Choroid plexus epithelial cell (primary cell): ENCODE measurements at regions not wholly inside any gene's neighbourhood (a gene's known extent, or its start where the extent isn't known, plus 50 kb on each side); places are given as distances from the start of the nearest gene placed in this dataset.
"Not testable (repeated sequence)": the region's sequence is repeated elsewhere in the genome, so short reads cannot be mapped to it uniquely, and the experiment has no call there.

Experiments
- DNase-seq: peaks from one replicate; pipeline ENCODE4 v3.0.0-alpha.2; 2010; ENCODE audit warnings: low read depth
- H3K4me3 ChIP-seq: 2 replicates; pipeline ENCODE4 v1.5.1; 2011; ENCODE audit warnings: low read depth, mild to moderate bottlenecking, control low read depth, low read length, moderate library complexity
- TF ChIP-seq, protein P1 (sequence below): conservative IDR thresholded peaks from 2 replicates; pipeline ENCODE4 v1.5.1; 2011; ENCODE audit warnings: low read depth, mild to moderate bottlenecking, control low read depth, inconsistent platforms, low read length, moderate library complexity

DNA sequence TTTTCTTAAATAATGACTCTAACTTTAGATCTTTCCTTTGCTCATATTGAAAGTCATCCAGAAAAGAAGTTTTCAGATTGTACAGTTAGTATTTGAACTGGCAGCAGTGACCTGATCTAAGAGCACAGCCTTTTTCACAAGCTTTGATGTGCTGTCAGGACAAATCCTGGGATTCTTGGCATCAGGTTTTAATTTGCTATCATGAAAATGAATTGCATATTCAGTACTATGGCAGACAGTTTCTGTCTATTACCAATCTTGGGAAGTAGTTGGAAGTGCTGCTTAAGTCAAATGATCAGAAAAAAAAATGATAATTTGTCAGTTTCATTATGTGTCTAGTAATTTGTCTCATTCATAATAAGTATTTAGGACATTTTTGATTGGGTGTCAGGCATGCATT is 925.6 kb upstream of the ARRDC3 start:
- no peak overlapping the region for H3K4me3 ChIP-seq
- TF ChIP-seq, protein P1, sequence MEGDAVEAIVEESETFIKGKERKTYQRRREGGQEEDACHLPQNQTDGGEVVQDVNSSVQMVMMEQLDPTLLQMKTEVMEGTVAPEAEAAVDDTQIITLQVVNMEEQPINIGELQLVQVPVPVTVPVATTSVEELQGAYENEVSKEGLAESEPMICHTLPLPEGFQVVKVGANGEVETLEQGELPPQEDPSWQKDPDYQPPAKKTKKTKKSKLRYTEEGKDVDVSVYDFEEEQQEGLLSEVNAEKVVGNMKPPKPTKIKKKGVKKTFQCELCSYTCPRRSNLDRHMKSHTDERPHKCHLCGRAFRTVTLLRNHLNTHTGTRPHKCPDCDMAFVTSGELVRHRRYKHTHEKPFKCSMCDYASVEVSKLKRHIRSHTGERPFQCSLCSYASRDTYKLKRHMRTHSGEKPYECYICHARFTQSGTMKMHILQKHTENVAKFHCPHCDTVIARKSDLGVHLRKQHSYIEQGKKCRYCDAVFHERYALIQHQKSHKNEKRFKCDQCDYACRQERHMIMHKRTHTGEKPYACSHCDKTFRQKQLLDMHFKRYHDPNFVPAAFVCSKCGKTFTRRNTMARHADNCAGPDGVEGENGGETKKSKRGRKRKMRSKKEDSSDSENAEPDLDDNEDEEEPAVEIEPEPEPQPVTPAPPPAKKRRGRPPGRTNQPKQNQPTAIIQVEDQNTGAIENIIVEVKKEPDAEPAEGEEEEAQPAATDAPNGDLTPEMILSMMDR = no peak
- DNase-seq = no peak

DNA sequence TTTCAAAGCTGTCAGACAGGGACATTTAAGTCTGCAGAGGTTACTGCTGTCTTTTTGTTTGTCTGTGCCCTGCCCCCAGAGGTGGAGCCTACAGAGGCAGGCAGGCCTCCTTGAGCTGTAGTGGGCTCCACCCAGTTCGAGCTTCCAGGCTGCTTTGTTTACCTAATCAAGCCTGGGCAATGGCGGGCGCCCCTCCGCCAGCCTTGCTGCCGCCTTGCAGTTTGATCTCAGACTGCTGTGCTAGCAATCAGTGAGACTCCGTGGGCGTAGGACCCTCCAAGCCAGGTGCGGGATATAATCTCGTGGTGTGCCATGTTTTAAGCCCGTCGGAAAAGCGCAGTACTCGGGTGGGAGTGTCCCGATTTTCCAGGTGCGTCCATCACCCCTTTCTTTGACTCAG is 919.2 kb upstream of the ARRDC3 start:
- H3K4me3 ChIP-seq, DNase-seq: not testable (repeated sequence)

DNA sequence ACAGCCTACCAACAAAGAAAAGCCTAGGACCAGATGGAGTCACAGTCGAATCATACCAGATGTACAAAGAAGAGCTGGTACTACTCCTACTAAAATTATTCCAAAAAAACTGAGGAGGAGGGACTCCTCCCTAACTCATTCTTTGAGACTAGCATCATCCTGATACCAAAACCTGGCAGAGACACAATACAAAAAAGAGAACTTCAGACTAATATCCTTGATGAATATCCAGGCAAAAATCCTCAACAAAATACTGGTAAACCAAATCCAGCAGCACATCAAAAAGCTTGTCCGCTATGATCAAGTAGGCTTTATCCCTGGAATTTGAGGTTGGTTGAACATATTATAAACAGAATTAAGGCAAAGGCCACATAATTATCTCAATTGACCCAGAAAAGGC is 900.4 kb upstream of the ARRDC3 start:
- TF ChIP-seq, protein P1 = no peak
- no peak overlapping the region for H3K4me3 ChIP-seq
- DNase-seq = no peak

DNA sequence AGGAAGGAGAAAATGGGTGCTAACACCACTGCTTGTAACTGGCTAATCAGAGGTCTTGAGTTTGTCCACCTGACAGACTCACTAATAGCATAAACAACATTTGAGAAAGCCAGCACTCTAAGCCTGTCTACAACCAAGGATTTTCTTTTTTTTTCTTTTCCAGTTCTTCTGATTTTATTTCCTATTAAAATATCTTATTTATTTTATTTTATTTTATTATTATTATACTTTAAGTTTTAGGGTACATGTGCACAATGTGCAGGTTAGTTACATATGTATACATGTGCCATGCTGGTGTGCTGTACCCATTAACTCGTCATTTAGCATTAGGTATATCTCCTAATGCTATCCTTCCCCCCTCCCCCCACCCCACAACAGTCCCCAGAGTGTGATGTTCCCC is 888.6 kb upstream of the ARRDC3 start:
- not testable (repeated sequence) for DNase-seq, H3K4me3 ChIP-seq

DNA sequence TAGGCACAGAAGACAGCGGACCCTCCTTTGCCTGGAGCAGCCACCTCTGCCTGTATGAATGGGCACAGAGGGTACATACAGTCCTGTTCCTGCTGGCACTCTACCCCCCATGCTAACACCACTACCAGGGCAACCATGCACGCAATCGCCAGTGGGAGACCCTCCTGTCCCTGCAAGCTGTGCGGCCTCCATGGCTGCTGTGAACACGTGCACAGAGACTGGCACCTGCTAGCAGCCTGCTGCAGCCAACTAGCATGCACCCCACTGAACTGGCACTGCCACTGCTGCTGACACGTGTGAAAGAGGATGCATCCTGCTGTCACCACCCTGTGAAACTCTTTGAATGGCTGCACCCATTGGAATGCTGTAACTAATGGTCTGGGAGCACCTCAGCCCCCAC is 885.2 kb upstream of the ARRDC3 start:
- no peak for DNase-seq
- TF ChIP-seq, protein P1 = no peak
- no peak overlapping the region for H3K4me3 ChIP-seq

DNA sequence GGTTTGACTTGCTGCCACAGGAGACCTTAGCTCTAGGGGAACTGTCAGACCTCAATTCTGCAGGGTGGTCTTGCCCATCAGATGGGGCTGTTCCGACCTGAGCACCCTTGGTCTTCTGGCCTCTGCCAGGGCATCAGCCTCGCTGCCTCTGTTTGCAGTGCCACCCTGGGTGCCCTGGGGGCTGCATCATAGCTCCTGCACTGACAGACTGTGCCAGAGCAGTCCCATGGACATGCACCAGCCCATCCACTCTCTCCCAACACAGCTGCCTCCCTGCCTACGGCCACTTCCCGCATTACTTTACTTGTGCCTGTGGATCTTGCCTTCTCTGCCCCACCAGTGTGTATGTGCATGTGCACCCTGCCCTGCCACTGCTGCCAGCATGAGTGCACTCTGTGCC is 884.7 kb upstream of the ARRDC3 start:
- TF ChIP-seq, protein P1 = no peak

DNA sequence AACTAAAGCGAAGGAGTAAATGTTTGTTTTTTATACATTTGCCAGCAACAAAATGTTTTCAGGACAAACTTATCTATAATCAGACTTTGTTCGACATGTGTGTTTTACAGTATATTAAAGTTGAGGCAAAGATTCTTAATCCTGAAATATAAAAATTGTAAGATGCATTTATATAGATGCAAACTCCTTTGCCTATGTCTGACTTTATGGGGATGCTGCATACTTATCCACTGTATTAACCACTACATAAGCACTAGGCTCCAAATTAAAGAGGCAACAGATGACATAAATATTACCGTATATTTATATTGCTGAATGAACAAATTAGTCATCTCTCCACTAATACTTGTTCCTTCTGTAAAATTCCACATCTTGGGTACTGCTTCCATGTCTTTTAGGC is 882.7 kb upstream of the ARRDC3 start:
- TF ChIP-seq, protein P1 = no peak
- H3K4me3 ChIP-seq = no peak overlapping the region
- no peak for DNase-seq

More for the DNA sequence above, 884.7 kb upstream of the ARRDC3 start:
- H3K4me3 ChIP-seq = no peak overlapping the region
- no peak for DNase-seq

DNA sequence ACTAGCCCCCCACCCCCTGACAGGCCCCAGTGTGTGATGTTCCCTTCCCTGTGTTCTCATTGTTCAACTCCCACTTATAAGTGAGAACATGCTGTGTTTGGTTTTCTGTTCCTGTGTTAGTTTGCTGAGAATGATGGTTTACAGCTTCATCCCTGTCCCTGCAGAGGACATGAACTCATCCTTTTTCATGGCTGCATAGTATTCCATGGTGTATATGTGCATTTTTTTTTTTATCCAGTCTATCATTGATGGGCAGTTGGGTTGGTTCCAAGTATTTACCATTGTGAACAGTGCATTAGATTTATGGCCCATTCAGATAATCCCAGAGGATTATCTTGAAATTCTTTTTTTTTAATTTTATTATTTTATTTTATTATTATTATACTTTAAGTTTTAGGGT is 872.5 kb upstream of the ARRDC3 start:
- DNase-seq, H3K4me3 ChIP-seq: not testable (repeated sequence)

DNA sequence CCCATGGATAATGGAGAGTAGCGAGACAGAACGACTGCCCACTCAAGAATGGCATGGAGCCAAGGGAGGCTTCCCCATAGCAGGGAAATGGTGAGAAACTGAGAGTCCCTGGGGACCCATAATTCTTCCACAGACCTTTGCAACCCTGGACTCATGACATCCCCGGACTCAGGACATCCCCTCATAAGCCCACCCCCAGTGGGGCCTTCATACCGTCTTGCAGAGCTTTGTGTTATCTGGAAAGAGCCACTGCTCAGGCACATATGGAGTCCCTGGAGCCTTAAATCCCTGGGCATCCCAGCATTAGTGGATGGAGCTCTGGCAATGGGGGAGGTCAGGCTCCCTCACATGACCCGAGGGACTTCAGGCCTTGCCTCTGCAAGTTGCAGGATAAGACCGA is 865.4 kb upstream of the ARRDC3 start:
- DNase-seq = no peak
- no peak overlapping the region for H3K4me3 ChIP-seq
- TF ChIP-seq, protein P1 = no peak
